Panc1 (cell line): ENCODE measurements at regions not wholly inside any gene's neighbourhood (a gene's known extent, or its start where the extent isn't known, plus 50 kb on each side); places are given as distances from the start of the nearest gene placed in this dataset.

Source experiments
- ATAC-seq: fragments of 200-7000 bp; cut with Tn5 transposase; 2 replicates; pipeline ENCODE4 v1.9.1; 2020; ENCODE audit warnings: mild to moderate bottlenecking, moderate library complexity
- BruUV-seq: library from RNA; stranded (reverse); fragments of 400-500 nt; replicated peaks from 2 replicates; lab custom pipeline; 2021; lab: Mats Ljungman, UMichigan
- CTCF ChIA-PET: fragments of 300-600 bp; sonication (Branson Sonifier 250); formaldehyde crosslinking; loops from one replicate; lab custom pipeline; 2022; ENCODE audit warnings: antibody characterized with exemption; lab: Charles Lee
- POLR2A ChIA-PET: fragments of 300-600 bp; sonication (Branson Sonifier 250); formaldehyde crosslinking; loops from one replicate; lab custom pipeline; 2022; ENCODE audit warnings: antibody characterized with exemption; lab: Charles Lee
- DNase-seq: peaks from one replicate; pipeline ENCODE4 v3.0.0-alpha.2; 2010; ENCODE audit warnings: low read depth, low spot score
- H3K27ac ChIP-seq: 2 replicates; pipeline ENCODE4 v1.5.1; 2011; ENCODE audit warnings: mild to moderate bottlenecking, low read length, inconsistent platforms
- H3K27me3 ChIP-seq: fragments of 200-500 bp; sonication (Bioruptor generic); 2 replicates; pipeline ENCODE4 v1.6.0; 2014; ENCODE audit warnings: low read length, inconsistent platforms; ENCODE audit not compliant: control insufficient read depth, insufficient read depth
- H3K36me3 ChIP-seq: fragments of 200-500 bp; sonication (Bioruptor generic); 2 replicates; pipeline ENCODE4 v1.5.1; 2014; ENCODE audit warnings: inconsistent platforms, mild to moderate bottlenecking, low read length, moderate library complexity; ENCODE audit not compliant: control insufficient read depth, insufficient read depth
- H3K4me1 ChIP-seq: 2 replicates; pipeline ENCODE4 v1.5.1; 2011; ENCODE audit warnings: inconsistent platforms, mild to moderate bottlenecking, low read length, moderate library complexity; ENCODE audit not compliant: control insufficient read depth, insufficient read depth
- H3K4me3 ChIP-seq, 2 experiments: 2 replicates each; pipeline ENCODE4 v1.5.1; 2011 to 2012; ENCODE audit warnings: low read depth in 2 of 2, low read length in 2 of 2, mild to moderate bottlenecking in 2 of 2, inconsistent platforms in 1 of 2, moderate library complexity in 1 of 2
- H3K9me3 ChIP-seq: fragments of 200-500 bp; sonication (Bioruptor generic); 2 replicates; pipeline ENCODE4 v1.5.1; 2014; ENCODE audit warnings: low read depth, mild to moderate bottlenecking, inconsistent platforms, low read length, moderate library complexity; ENCODE audit not compliant: control insufficient read depth, insufficient read depth
- POLR2AphosphoS5 ChIP-seq: IDR thresholded peaks from 2 replicates; pipeline ENCODE4 v1.6.1; 2012; ENCODE audit warnings: mild to moderate bottlenecking, low read depth, low read length, moderate library complexity
- SIN3A ChIP-seq: IDR thresholded peaks from 2 replicates; pipeline ENCODE4 v1.6.1; 2012; ENCODE audit warnings: low read depth, mild to moderate bottlenecking, low read length, moderate library complexity, borderline replicate concordance; ENCODE audit not compliant: insufficient read depth
- TCF7L2 ChIP-seq: IDR thresholded peaks from 2 replicates; pipeline ENCODE4 v1.6.1; 2011; ENCODE audit warnings: mild to moderate bottlenecking, low read depth, low read length, inconsistent platforms
- in situ Hi-C: cut with HindIII; loops from 2 replicates; pipeline ENCODE4 v1.10.0; 2016; ENCODE audit warnings: low sequenced_read_pairs, low pct_unique_long_range_greater_than_20kb
- intact Hi-C: fragments of 100-400 bp; cut with micrococcal nuclease; formaldehyde crosslinking; loops from one replicate; pipeline ENCODE4 v1.10.0; 2022; ENCODE audit not compliant: unreplicated experiment
- TF ChIP-seq, protein P1 (sequence below): fragments of 450-650 bp; IDR thresholded peaks from 2 replicates; pipeline ENCODE4 v1.5.1; 2017; ENCODE audit warnings: mild to moderate bottlenecking
- TF ChIP-seq, protein P2 (sequence below), 2 experiments: IDR thresholded peaks; 2 replicates each; pipeline ENCODE4 v1.6.1; 2011 to 2012; ENCODE audit warnings: low read depth in 2 of 2, control low read depth in 1 of 2, low read length in 1 of 2, mild to moderate bottlenecking in 1 of 2, moderate library complexity in 1 of 2; ENCODE audit not compliant: insufficient read depth in 1 of 2

DNA sequence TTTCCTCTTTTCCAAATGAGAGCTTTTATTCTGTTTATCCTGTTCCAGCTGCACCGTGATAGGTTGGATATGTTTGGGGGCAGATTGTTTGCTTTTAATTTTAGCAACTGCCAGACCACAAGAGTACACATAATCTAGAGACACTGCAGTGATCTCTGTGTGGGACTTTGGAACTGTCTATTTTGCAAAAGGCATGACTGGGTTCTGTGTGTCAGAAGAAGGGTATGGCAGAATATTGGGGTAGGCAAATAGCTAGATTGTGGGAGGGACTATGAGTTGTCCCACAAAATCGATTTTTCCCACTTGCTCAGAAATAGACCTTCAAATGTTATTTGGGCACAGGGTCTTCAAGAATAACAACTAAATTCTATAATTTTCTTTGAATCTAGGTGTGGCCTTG, 275.9 kb upstream of the KITLG start:
- no peak overlapping the region for H3K27ac ChIP-seq
- H3K36me3 ChIP-seq, result no peaks in the 10 kb centered on the region
- intact Hi-C loops, result no loop called here
- no peaks in the 10 kb centered on the region for H3K27me3 ChIP-seq
- no peaks in the 10 kb centered on the region for H3K9me3 ChIP-seq
- ChIA-PET POLR2A (no interaction called here), CTCF (no interaction called here)
- no TSS peak for BruUV-seq
- H3K4me3 ChIP-seq, result no peak overlapping the region
- no peaks in the 10 kb centered on the region for H3K4me1 ChIP-seq
- ATAC-seq, result no peak
- in situ Hi-C loops, result no loop called here
- TF ChIP-seq, protein P1, sequence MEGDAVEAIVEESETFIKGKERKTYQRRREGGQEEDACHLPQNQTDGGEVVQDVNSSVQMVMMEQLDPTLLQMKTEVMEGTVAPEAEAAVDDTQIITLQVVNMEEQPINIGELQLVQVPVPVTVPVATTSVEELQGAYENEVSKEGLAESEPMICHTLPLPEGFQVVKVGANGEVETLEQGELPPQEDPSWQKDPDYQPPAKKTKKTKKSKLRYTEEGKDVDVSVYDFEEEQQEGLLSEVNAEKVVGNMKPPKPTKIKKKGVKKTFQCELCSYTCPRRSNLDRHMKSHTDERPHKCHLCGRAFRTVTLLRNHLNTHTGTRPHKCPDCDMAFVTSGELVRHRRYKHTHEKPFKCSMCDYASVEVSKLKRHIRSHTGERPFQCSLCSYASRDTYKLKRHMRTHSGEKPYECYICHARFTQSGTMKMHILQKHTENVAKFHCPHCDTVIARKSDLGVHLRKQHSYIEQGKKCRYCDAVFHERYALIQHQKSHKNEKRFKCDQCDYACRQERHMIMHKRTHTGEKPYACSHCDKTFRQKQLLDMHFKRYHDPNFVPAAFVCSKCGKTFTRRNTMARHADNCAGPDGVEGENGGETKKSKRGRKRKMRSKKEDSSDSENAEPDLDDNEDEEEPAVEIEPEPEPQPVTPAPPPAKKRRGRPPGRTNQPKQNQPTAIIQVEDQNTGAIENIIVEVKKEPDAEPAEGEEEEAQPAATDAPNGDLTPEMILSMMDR, result no peak
- no peak for TF ChIP-seq SIN3A
- DNase-seq, result no peak

DNA sequence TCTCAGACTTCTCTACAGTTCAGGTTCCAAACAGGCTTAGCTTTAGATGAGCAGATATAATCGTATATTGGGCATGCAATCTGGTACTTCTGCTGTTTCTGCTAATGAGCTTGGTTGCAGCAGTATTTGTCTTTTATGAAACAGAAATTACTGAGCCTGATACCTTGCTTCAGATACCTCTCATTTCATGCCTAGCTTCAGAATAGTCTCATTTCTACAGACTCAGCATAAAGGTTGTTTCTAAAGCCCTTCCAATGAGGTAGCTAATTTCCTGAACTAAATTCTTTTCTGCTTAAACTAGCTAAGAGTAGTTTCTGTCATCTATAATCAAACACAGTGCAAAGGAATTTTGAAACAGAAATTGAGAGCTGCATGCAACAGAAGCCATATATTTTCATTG, 275.0 kb upstream of the KITLG start:
- no peak overlapping the region for H3K4me3 ChIP-seq
- no peak for ATAC-seq
- in situ Hi-C loops, result no loop called here
- CTCF ChIA-PET, result no interaction called here
- no peaks in the 10 kb centered on the region for H3K27me3 ChIP-seq
- no peaks in the 10 kb centered on the region for H3K4me1 ChIP-seq
- no peak for DNase-seq
- POLR2A ChIA-PET, result no interaction called here
- no peaks in the 10 kb centered on the region for H3K36me3 ChIP-seq
- TF ChIP-seq POLR2AphosphoS5 (no peak), SIN3A (no peak), TCF7L2 (no peak)
- TF ChIP-seq, protein P1, result no peak
- TF ChIP-seq, protein P2, sequence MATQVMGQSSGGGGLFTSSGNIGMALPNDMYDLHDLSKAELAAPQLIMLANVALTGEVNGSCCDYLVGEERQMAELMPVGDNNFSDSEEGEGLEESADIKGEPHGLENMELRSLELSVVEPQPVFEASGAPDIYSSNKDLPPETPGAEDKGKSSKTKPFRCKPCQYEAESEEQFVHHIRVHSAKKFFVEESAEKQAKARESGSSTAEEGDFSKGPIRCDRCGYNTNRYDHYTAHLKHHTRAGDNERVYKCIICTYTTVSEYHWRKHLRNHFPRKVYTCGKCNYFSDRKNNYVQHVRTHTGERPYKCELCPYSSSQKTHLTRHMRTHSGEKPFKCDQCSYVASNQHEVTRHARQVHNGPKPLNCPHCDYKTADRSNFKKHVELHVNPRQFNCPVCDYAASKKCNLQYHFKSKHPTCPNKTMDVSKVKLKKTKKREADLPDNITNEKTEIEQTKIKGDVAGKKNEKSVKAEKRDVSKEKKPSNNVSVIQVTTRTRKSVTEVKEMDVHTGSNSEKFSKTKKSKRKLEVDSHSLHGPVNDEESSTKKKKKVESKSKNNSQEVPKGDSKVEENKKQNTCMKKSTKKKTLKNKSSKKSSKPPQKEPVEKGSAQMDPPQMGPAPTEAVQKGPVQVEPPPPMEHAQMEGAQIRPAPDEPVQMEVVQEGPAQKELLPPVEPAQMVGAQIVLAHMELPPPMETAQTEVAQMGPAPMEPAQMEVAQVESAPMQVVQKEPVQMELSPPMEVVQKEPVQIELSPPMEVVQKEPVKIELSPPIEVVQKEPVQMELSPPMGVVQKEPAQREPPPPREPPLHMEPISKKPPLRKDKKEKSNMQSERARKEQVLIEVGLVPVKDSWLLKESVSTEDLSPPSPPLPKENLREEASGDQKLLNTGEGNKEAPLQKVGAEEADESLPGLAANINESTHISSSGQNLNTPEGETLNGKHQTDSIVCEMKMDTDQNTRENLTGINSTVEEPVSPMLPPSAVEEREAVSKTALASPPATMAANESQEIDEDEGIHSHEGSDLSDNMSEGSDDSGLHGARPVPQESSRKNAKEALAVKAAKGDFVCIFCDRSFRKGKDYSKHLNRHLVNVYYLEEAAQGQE (IDR thresholded peaks at IDR 0.05; ENCODE audit: insufficient read depth in 1 of 2, low read depth in 2 of 2, low read length in 1 of 2), result no peak
- intact Hi-C loops, result no loop called here
- no peak overlapping the region for H3K27ac ChIP-seq
- H3K9me3 ChIP-seq, result no peaks in the 10 kb centered on the region
- BruUV-seq, result no TSS peak

DNA sequence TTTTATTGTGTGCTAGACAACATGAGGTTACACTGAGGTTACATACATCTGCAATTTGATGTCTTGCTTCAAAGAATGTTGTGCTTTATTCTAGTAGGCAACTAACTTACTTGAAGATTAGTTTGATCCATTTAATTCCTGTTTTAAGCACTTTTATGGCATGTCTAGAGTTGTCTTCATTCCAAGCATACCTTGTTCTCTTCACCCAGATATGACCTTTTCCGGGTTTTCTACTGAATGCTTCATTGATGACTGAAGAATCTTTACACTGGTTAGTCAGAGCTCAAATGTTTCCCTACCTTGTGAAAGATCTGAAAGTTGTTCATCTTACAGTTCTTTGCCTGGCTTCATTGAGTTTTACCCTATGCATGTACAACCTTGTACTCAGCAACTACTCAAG, 274.0 kb upstream of the KITLG start:
- Histone ChIP-seq H3K36me3 (no peaks in the 10 kb centered on the region), H3K9me3 (no peaks in the 10 kb centered on the region), H3K4me3 (no peak overlapping the region), H3K27me3 (no peaks in the 10 kb centered on the region), H3K27ac (no peak overlapping the region), H3K4me1 (no peaks in the 10 kb centered on the region)
- in situ Hi-C loops (no loop called here), intact Hi-C loops (no loop called here)
- no TSS peak for BruUV-seq
- no peak for DNase-seq
- ChIA-PET POLR2A (no interaction called here), CTCF (no interaction called here)
- no peak for ATAC-seq
- no peak for TF ChIP-seq POLR2AphosphoS5
- TF ChIP-seq, protein P2 (IDR thresholded peaks at IDR 0.05; ENCODE audit: insufficient read depth in 1 of 2, low read depth in 2 of 2, low read length in 1 of 2), result no peak
- TF ChIP-seq SIN3A, result no peak
- TF ChIP-seq, protein P1, result no peak
- TF ChIP-seq TCF7L2, result no peak
